Thyroid gland (tissue), 4 donors: ENCODE measurements at regions not wholly inside any gene's neighbourhood (a gene's known extent, or its start where the extent isn't known, plus 50 kb on each side); places are given as distances from the start of the nearest gene placed in this dataset.
A peak's percentile ranks its signal among the peaks of the same experiment; 100 is the strongest.

Source experiments
- DNase-seq, 2 donors: peaks; one replicate each; pipeline ENCODE4 v3.0.0-alpha.2; 2019
- H3K27ac ChIP-seq, 3 donors: fragments of 200-600 bp; sonication (generic); 1 replicate in 2 of 3; 2 replicates in 1 of 3; pipeline ENCODE4 v1.5.1; 2016 to 2019; ENCODE audit warnings: mild to moderate bottlenecking in 1 of 3, moderate library complexity in 1 of 3
- H3K27me3 ChIP-seq: fragments of 200-600 bp; sonication (generic); one replicate; pipeline ENCODE4 v1.5.1; 2019
- H3K36me3 ChIP-seq, 2 donors: fragments of 200-600 bp; sonication (generic); one replicate each; pipeline ENCODE4 v1.5.1; 2016 to 2019
- H3K4me1 ChIP-seq, 2 donors: fragments of 200-600 bp; sonication (generic); one replicate each; pipeline ENCODE4 v1.5.1; 2017 to 2019
- H3K4me3 ChIP-seq, 3 donors: fragments of 200-600 bp; sonication (generic); replicated peaks in 1 of 3; 1 replicate in 2 of 3; 2 replicates in 1 of 3; pipeline ENCODE4 v1.5.1; 2016; ENCODE audit warnings: mild to moderate bottlenecking in 1 of 3
- H3K9me3 ChIP-seq: fragments of 200-600 bp; sonication (generic); one replicate; pipeline ENCODE4 v1.5.1; 2017
- CTCF ChIP-seq, 6 experiments: fragments of 200-600 bp in 3 of 6; fragments of 450-650 bp in 3 of 6; sonication (generic) in 3 of 6; IDR thresholded peaks; one replicate each; pipeline ENCODE4 v1.5.1; 2016 to 2019; ENCODE audit warnings: antibody characterized with exemption in 6 of 6, mild to moderate bottlenecking in 2 of 6, inconsistent platforms in 1 of 6, moderate library complexity in 1 of 6
- POLR2A ChIP-seq, 2 donors: fragments of 450-650 bp; IDR thresholded peaks; one replicate each; pipeline ENCODE4 v1.6.1; 2017; ENCODE audit warnings: antibody characterized with exemption in 2 of 2, mild to moderate bottlenecking in 2 of 2, moderate library complexity in 1 of 2
- WGBS, 2 donors: methylation state at CpG; one replicate each; pipeline ENCODE4 v1.1.5; 2017; 5-methylcytosine and 5-hydroxymethylcytosine counted together
- intact Hi-C: fragments of 100-400 bp; cut with DNase I; formaldehyde crosslinking; loops from one replicate; pipeline ENCODE4 v1.15.1; 2023

- DNase-seq: no peak
- WGBS, 2 donors: 59 to 87% methylated on average over 3 of the region's 3 CpGs
- TF ChIP-seq POLR2A (IDR thresholded peaks at IDR 0.05): no peak
- no peak for TF ChIP-seq CTCF (IDR thresholded peaks at IDR 0.05)
- no peaks in the 10 kb centered on the region for H3K27me3 ChIP-seq
- H3K4me3 ChIP-seq: no peak overlapping the region
- H3K9me3 ChIP-seq: no peaks in the 10 kb centered on the region
- peaks cover 18 to 28% of the 10 kb centered on the region in 2 donors for H3K4me1 ChIP-seq
- intact Hi-C loops: no loop called here
- H3K36me3 ChIP-seq: no peaks in the 10 kb centered on the region
- H3K27ac ChIP-seq: no peak overlapping the region
Measured at GRCh38 chr9:656926-657568, 184.4 kb upstream of the DMRT1 start.

GRCh38 chr9:659286-659685, 182.2 kb upstream of the DMRT1 start:
- H3K27ac ChIP-seq: no peak overlapping the region
- H3K4me1 ChIP-seq: peaks cover 14 to 17% of the 10 kb centered on the region in 2 donors
- DNase-seq: no peak
- WGBS, 2 donors: 96 to 97% methylated on average over 5 of the region's 5 CpGs
- intact Hi-C loops: no loop called here
- TF ChIP-seq POLR2A (IDR thresholded peaks at IDR 0.05): no peak
- no peak for TF ChIP-seq CTCF (IDR thresholded peaks at IDR 0.05)
- no peaks in the 10 kb centered on the region for H3K36me3 ChIP-seq
- H3K27me3 ChIP-seq: no peaks in the 10 kb centered on the region
- no peaks in the 10 kb centered on the region for H3K9me3 ChIP-seq
- no peak overlapping the region for H3K4me3 ChIP-seq

GRCh38 chr9:660227-660626, 181.3 kb upstream of the DMRT1 start:
- 19 to 80% methylated on average over 2 of the region's 2 CpGs for WGBS, 2 donors
- Histone ChIP-seq H3K9me3 (no peaks in the 10 kb centered on the region), H3K4me3 (no peak overlapping the region), H3K27ac (peak overlapping the region in 1 of 3 donors; percentile 46), H3K36me3 (no peaks in the 10 kb centered on the region), H3K27me3 (no peaks in the 10 kb centered on the region), H3K4me1 (peaks cover 14 to 16% of the 10 kb centered on the region in 2 donors)
- TF ChIP-seq CTCF (IDR thresholded peaks at IDR 0.05) (no peak), POLR2A (IDR thresholded peaks at IDR 0.05) (no peak)
- intact Hi-C loops: no loop called here
- DNase-seq: peak in 1 of 2 donors; percentile 23

DNA sequence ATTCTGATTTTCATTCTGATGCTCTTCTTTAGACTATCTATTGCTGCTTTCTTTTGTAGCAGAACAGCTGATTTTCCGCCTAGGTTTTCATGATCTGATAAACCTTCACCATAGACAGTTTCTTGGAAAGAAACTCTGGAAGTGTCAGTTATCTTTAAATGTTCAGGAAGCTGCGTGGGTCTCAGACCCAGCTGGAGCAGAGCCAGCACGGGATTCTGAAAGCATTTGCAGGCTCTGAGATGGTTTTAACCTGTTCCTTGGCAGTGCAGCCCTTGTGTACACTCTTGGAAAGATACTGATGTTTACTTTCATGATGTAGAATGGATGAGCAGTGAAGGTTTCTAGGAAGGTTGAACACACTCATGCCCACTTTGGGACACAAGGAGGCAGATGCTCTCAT, 178.0 kb upstream of the DMRT1 start:
- no peaks in the 10 kb centered on the region for H3K9me3 ChIP-seq
- no peak for TF ChIP-seq POLR2A (IDR thresholded peaks at IDR 0.05)
- TF ChIP-seq CTCF (IDR thresholded peaks at IDR 0.05): no peak
- H3K36me3 ChIP-seq: no peaks in the 10 kb centered on the region
- WGBS, 2 donors: 37 to 42% methylated on average over 3 of the region's 3 CpGs
- no peaks in the 10 kb centered on the region for H3K27me3 ChIP-seq
- H3K27ac ChIP-seq: no peak overlapping the region
- no peaks in the 10 kb centered on the region for H3K4me1 ChIP-seq
- intact Hi-C loops: no loop called here
- DNase-seq: peak in 1 of 2 donors; percentile 10
- H3K4me3 ChIP-seq: no peak overlapping the region

DNA sequence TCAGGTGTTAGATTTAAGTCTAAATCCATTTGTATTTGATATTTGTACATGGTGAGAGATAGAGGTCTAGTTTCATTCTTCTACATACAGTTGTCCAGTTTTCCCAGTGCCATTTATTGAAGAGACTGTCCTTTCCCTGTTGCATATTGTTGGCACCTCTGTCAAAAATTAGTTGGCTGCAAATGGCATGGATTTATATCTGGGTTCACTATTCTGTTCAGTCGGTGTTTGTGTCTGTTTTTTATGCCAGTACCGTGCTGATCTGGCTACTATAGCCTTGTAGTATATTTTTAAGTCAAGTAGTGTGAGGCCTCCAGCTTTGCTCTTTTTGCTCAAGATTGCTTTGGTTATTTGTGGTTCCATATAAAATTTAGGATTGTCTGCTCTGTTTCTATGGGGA, 176.2 kb upstream of the DMRT1 start:
- no peaks in the 10 kb centered on the region for H3K36me3 ChIP-seq
- H3K9me3 ChIP-seq: no peaks in the 10 kb centered on the region
- H3K27me3 ChIP-seq: no peaks in the 10 kb centered on the region
- TF ChIP-seq POLR2A (IDR thresholded peaks at IDR 0.05) (no peak), CTCF (IDR thresholded peaks at IDR 0.05) (no peak)
- no peak overlapping the region for H3K27ac ChIP-seq
- intact Hi-C loops: no loop called here
- DNase-seq: no peak
- no peaks in the 10 kb centered on the region for H3K4me1 ChIP-seq
- WGBS, 2 donors: 97 to 100% methylated on average over 2 of the region's 2 CpGs
- no peak overlapping the region for H3K4me3 ChIP-seq
